ENCODE measurements at regions not wholly inside any gene's neighbourhood (a gene's known extent, or its start where the extent isn't known, plus 50 kb on each side); places are given as distances from the start of the nearest gene placed in this dataset.

DNA sequence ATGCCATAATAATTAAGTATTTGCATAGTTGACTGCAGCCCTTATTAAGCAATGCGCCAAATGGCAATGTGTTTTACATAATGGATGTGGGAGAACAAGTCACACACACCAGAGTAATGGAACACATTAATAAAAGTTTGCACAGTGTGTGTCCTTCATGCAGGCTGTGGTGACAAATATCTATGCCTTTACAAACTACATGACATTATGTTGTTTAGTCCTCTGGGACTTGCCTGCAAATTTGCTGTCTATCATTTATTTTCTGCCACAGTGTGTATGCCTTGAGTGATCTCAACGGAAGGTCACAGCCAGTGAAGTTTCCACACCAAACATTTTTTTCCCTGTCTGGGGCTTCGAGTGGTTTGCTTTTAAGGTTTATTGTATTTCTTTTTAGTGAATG is 175.2 kb upstream of the TMEFF2 start:
- no peaks in the 10 kb centered on the region for H3K4me1 Mint-ChIP-seq (ENCODE audit: low read depth)
- no peaks in the 10 kb centered on the region for H3K9me3 Mint-ChIP-seq (ENCODE audit: low read depth)
- H3K4me3 Mint-ChIP-seq = no peak overlapping the region

DNA sequence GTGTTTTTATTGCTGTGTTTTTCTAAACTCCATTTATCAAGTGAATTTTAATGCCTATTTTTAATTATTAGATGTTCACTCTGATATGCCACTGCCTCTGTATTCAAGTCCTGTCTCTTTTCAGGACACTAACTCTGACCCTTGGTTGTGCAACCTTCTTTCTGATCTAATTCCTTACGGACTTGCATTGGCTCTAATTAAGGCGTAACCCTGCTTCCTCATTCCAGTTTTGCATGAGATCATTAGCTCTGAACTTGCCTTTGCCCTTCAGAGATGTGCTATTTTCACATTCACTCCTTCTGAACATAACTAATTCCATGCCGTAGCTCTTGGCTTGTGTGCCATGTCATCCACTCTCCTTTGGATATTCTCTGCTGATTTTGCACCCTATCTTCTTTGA is 162.5 kb upstream of the TMEFF2 start:
- H3K27me3 Mint-ChIP-seq = no peaks in the 10 kb centered on the region
- H3K9me3 Mint-ChIP-seq (ENCODE audit: low read depth) = peaks cover 7% of the 10 kb centered on the region
- no peaks in the 10 kb centered on the region for H3K4me1 Mint-ChIP-seq (ENCODE audit: low read depth)
- H3K27ac Mint-ChIP-seq = no peak overlapping the region
- H3K4me3 Mint-ChIP-seq = no peak overlapping the region
- no peaks in the 10 kb centered on the region for H3K36me3 Mint-ChIP-seq

More for the DNA sequence above, 175.2 kb upstream of the TMEFF2 start:
- Mint-ChIP-seq H3K27ac (no peak overlapping the region), H3K36me3 (no peaks in the 10 kb centered on the region), H3K27me3 (no peaks in the 10 kb centered on the region)

DNA sequence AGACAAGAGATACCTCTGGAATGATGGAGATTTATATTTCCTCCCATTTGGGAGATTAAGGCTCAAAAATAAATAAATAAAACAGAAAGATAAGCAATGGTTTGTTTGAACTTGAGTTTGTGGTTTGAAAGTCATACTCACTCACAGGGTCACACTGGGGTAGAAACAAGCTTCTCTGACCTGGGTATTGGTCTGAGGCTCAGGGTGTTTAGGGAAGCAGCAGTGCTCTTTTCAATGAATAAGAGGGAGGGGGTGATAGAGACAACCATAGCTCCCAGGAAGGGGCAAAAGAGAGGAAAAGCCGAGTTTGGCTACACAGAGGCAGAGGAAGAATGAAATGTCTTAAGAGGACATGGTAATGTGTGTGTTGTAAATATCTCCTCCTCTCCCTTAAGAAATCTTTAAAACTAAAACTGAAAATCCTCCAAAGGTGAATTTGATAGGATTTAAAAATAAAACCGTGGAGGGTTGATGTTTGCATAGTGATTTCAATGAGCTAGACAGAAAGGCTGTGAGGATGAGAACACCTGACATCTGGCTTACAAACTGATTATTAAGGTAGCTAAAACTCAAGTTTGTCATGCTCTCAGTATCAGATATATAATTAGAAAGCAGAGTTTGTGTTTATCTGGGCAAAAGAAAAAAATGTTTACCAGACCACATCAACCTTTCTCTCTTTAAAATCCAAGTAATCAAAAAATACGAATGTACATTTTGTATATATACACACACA is 159.9 kb upstream of the TMEFF2 start:
- no peaks in the 10 kb centered on the region for H3K27me3 Mint-ChIP-seq
- no peak overlapping the region for H3K27ac Mint-ChIP-seq
- H3K4me3 Mint-ChIP-seq = no peak overlapping the region
- no peaks in the 10 kb centered on the region for H3K36me3 Mint-ChIP-seq
- H3K9me3 Mint-ChIP-seq (ENCODE audit: low read depth) = peaks cover 4% of the 10 kb centered on the region
- H3K4me1 Mint-ChIP-seq (ENCODE audit: low read depth) = no peaks in the 10 kb centered on the region

DNA sequence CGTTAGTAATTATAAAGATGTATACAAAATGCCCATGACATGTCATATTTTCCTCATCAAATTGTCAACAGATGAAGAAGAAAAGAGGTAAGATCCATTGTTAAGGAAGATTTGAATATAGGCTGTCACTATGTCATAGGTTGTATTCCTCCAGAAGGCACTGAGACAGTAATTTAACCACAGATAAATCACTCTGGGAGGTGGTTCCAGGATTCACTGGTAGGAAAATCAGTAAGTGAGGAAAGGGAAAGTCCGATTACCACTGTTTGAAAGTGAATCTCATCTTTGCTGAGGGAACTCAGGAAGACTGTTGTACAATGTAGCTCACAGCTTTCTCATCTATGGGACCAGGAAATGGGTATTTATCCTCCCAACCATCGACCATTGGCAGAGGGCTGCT is 152.8 kb upstream of the TMEFF2 start:
- H3K4me1 Mint-ChIP-seq (ENCODE audit: low read depth) = no peaks in the 10 kb centered on the region
- H3K27ac Mint-ChIP-seq = no peak overlapping the region
- no peak overlapping the region for H3K4me3 Mint-ChIP-seq
- H3K27me3 Mint-ChIP-seq = no peaks in the 10 kb centered on the region
- H3K36me3 Mint-ChIP-seq = no peaks in the 10 kb centered on the region
- H3K9me3 Mint-ChIP-seq (ENCODE audit: low read depth) = no peaks in the 10 kb centered on the region

DNA sequence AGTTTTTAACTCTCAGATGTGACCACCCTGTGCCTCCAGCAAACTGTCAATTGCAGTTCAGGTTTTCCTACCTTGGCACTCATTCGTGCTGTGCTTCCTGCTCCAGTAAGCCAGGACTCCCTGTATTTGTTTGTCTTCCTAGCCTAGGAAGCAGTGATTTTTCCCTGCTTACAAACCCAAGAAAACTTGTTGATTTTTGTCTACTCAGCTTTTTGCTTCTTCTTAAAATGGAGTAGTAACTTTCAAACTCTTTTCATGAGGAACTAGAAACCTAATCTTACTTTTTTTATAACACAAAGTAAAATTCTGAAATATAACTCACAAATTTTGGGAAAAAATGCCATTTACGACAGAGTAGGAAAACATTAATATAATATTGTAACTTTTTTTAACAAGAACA is 150.6 kb upstream of the TMEFF2 start:
- Mint-ChIP-seq H3K36me3 (no peaks in the 10 kb centered on the region), H3K9me3 (ENCODE audit: low read depth) (no peaks in the 10 kb centered on the region), H3K27me3 (no peaks in the 10 kb centered on the region), H3K4me3 (no peak overlapping the region), H3K4me1 (ENCODE audit: low read depth) (no peaks in the 10 kb centered on the region), H3K27ac (no peak overlapping the region)

DNA sequence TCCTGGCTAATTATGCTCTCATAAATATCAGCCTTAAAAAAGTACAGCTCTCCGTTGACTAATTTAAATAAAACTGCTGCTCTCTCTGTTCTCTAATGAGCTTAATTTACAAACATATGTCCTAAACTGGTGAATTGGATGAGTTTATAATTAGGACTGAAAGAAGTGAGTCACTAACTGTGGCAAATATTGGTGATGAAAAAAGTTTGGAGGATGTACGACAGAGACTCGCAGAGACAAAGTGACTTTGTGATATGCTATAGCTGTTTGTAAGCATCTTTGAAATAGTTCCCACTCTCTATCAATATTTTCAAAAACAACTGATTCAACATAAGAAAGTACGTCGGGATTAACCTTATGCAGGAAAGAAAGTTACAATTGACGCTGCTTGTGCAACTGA is 138.9 kb upstream of the TMEFF2 start:
- Mint-ChIP-seq H3K27me3 (no peaks in the 10 kb centered on the region), H3K27ac (no peak overlapping the region), H3K9me3 (ENCODE audit: low read depth) (no peaks in the 10 kb centered on the region), H3K4me3 (no peak overlapping the region), H3K4me1 (ENCODE audit: low read depth) (no peaks in the 10 kb centered on the region), H3K36me3 (no peaks in the 10 kb centered on the region)

DNA sequence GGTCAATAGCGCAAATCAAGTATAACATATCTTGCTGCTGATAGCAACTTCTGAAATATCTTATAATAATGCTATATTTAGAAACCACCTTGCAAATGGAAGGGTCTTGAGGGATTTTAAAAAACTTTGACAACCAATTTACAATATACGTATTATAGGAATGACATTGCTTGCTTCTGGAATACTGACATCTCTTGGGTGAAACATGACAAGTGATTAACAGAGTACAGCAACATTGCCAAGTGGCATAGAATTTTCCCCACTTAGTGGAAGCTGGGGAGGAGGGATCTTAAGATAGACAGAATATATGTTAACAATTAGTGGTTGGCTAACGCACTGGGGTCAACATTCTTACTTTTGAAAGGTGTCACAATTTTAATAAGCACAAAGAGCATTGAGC is 133.6 kb upstream of the TMEFF2 start:
- no peaks in the 10 kb centered on the region for H3K27me3 Mint-ChIP-seq
- H3K27ac Mint-ChIP-seq = no peak overlapping the region
- no peak overlapping the region for H3K4me3 Mint-ChIP-seq
- H3K4me1 Mint-ChIP-seq (ENCODE audit: low read depth) = no peaks in the 10 kb centered on the region
- peaks cover 4% of the 10 kb centered on the region for H3K9me3 Mint-ChIP-seq (ENCODE audit: low read depth)
- no peaks in the 10 kb centered on the region for H3K36me3 Mint-ChIP-seq

DNA sequence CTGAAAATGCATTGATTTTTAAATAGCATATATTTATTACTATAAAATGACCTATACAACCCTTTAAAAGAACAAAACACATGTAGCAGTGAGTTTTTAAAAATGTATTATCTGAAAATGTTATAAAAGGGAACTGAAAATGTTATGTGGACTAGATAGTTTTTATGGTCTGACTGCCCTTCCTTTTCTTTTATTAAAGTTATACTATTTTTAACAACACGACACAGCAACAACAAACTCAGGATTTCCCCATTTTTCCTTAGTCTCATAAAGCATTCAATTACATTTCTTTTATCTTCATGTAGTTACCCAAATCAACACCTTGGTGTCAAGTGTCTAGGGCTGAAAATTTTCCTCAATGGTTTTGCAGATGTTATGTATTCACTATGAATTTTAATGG is 132.8 kb upstream of the TMEFF2 start:
- Mint-ChIP-seq H3K4me3 (no peak overlapping the region), H3K9me3 (ENCODE audit: low read depth) (peaks cover 4% of the 10 kb centered on the region), H3K27ac (no peak overlapping the region), H3K36me3 (no peaks in the 10 kb centered on the region), H3K27me3 (no peaks in the 10 kb centered on the region), H3K4me1 (ENCODE audit: low read depth) (no peaks in the 10 kb centered on the region)

DNA sequence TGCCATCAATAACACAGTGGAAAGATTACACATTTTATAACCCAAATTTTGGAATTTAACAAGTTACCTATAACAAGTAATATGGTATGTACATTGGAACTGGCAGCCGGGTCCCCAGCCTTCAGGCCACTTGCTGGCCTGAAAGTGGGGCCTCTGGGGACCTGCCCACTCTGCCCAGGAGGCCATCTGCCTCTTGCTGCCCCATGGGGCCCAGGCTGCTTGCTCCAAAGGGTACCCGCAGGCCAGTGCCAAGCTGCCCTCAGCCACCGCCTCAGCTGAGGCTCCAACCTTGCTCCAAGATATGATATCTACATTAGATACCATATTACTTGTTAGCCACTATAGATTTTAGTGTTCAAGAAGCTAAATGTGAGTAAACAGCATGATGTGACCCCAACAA is 120.8 kb upstream of the TMEFF2 start:
- no peaks in the 10 kb centered on the region for H3K4me1 Mint-ChIP-seq (ENCODE audit: low read depth)
- no peaks in the 10 kb centered on the region for H3K27me3 Mint-ChIP-seq
- no peaks in the 10 kb centered on the region for H3K36me3 Mint-ChIP-seq
- no peak overlapping the region for H3K27ac Mint-ChIP-seq
- H3K9me3 Mint-ChIP-seq (ENCODE audit: low read depth) = no peaks in the 10 kb centered on the region
- no peak overlapping the region for H3K4me3 Mint-ChIP-seq

DNA sequence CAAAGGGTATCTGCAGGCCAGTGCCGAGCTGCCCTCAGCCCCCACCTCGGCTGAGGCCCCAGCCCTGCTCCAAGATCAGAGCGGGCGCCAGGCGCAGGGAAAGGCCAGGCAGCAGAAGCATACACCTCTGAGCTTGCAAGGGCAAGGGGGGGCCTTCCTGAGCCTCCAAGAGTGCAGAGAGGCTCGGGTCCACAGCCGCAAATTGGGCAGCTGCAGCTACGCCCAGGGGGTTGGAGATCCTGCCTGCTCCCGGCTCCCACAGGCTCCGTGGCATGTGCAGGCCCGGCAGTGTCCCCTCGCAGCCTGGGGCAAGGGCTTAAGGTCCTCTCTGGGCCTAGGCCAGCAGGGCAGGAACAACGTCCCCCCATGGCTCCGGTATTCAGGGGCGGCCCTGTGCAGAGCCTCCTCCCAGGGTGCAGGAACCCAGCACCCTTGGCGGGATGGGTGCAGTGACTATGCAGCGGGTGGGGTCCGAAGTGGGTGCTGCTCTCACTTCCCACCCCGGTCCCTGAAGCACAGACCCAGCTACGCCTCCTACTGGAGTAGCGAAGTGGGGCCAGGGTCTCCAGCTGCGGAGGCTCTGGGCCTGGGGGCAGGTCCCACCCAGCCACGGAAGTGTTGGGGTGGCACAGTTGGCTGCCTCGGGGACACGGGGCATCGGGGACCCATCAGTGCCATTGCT is 120.2 kb upstream of the TMEFF2 start:
- Mint-ChIP-seq H3K27ac (no peak overlapping the region), H3K4me1 (ENCODE audit: low read depth) (no peaks in the 10 kb centered on the region), H3K36me3 (no peaks in the 10 kb centered on the region), H3K4me3 (no peak overlapping the region), H3K27me3 (no peaks in the 10 kb centered on the region), H3K9me3 (ENCODE audit: low read depth) (no peaks in the 10 kb centered on the region)

DNA sequence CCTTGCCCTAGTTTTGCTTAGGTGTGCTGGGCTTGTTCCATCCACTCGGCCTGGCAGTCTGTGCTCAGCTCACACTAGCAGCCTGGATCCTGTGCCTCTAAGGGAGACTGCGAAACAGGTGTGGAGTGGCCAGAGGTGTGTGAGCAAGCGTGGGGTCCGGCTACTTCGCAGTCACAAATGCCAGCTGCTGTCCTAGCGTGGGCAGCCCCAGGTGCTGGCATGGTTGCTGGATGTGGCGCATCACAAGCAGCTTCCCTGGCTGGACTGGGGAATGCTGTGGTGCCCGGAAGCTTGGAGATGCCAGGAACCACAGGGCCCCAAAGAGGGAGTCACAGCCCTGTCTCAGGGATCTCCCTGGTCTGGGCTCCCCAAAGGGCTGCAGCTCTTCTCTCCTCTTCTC is 119.0 kb upstream of the TMEFF2 start:
- Mint-ChIP-seq H3K4me1 (ENCODE audit: low read depth) (no peaks in the 10 kb centered on the region), H3K36me3 (no peaks in the 10 kb centered on the region), H3K4me3 (no peak overlapping the region), H3K27me3 (no peaks in the 10 kb centered on the region), H3K27ac (no peak overlapping the region), H3K9me3 (ENCODE audit: low read depth) (no peaks in the 10 kb centered on the region)

DNA sequence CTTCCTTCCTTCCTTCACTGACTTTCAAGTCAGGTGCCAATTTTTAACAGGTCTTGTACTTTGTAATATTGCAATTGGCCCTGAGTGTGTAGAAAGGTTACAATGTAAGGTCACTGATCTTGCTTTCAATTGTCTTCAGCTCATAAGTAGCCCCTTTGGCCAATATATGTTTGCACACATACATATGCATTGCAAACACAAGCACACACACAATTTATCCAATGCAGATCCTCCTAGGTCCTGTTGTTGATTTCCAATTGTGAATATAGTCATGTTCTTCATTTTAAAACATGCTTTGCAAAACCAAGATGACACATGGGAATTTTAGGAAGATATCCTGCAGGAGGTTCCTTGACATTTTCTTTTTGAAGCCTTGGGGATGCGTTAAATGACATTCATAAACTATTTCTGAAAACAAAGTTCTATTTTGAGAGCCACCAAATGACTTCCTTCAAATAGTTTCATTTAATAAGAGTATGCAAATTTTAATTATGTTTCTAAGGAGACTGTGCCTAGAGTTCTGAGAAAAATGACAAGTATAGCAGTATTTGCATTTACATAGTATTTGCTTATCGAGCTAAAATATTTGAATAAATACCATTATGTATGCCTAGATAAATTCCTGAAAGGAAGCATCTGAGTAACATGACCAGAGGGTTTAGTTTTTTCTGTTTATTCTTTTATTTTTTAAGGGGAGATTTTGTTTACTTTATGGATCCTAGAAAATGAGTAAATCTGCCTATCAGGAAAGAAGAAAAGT is 117.1 kb upstream of the TMEFF2 start:
- Mint-ChIP-seq H3K9me3 (ENCODE audit: low read depth) (no peaks in the 10 kb centered on the region), H3K36me3 (no peaks in the 10 kb centered on the region), H3K4me3 (no peak overlapping the region), H3K27ac (no peak overlapping the region), H3K27me3 (no peaks in the 10 kb centered on the region), H3K4me1 (ENCODE audit: low read depth) (no peaks in the 10 kb centered on the region)

DNA sequence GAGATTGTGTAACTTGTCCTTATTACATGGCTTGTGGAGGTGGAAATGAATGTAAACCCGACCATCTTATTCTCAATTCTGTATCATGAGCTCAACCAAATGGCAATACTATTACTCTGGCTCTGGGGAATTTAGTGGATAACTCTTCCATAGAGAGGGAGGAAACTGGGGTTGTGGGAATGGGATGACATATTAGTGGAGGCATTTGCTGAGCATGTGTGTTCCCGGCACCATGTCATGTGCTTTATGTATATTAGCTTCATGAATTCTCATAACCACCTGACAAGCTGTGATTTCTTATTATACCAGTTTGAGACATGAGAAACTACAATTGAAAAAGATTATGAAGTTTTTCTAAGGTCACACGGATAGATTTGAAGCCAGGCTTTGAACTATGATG is 112.8 kb upstream of the TMEFF2 start:
- Mint-ChIP-seq H3K9me3 (ENCODE audit: low read depth) (no peaks in the 10 kb centered on the region), H3K4me1 (ENCODE audit: low read depth) (no peaks in the 10 kb centered on the region), H3K27ac (no peak overlapping the region), H3K27me3 (no peaks in the 10 kb centered on the region), H3K36me3 (no peaks in the 10 kb centered on the region), H3K4me3 (no peak overlapping the region)

DNA sequence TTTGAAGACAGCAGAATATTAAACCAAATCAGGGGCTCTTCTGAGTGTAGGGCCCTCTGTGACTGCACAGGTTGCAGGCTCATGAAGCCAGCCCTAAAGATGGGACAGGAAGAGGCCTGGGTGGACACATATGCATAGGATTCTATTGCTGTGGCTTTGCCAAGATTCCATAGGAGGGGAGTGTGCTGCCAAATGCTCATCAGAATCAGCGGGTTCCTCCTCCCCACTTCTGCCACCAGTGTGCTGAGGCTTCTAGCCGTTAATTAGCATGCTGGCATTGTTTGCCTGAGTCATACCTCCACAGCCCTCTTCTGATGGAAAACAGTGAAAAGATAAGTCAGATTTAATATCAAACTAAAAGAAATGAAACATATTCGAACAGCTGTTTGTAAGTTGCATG is 103.9 kb upstream of the TMEFF2 start:
- Mint-ChIP-seq H3K36me3 (no peaks in the 10 kb centered on the region), H3K9me3 (ENCODE audit: low read depth) (no peaks in the 10 kb centered on the region), H3K4me1 (ENCODE audit: low read depth) (no peaks in the 10 kb centered on the region), H3K27ac (no peak overlapping the region), H3K27me3 (no peaks in the 10 kb centered on the region), H3K4me3 (no peak overlapping the region)

DNA sequence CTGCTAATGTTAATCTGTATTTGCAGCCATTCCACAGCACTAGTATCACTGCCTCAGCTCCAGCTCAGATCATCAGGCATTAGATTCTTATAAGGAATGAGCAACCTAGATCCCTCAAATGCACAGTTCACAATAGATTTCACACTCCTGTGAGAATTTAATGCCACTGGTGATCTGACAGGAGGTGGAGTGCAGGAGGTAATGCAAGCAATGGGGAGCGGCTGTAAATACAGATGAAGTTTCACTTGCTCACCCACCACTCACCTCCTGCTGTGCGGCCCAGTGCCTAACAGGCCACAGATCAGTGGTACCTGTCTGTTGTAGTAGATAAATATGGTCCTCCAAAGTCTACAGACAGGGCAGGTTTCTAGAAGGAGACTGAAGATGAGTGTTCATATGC is 97.7 kb upstream of the TMEFF2 start:
- no peak overlapping the region for H3K4me3 Mint-ChIP-seq
- H3K4me1 Mint-ChIP-seq (ENCODE audit: low read depth) = no peaks in the 10 kb centered on the region
- H3K9me3 Mint-ChIP-seq (ENCODE audit: low read depth) = no peaks in the 10 kb centered on the region
- H3K27me3 Mint-ChIP-seq = no peaks in the 10 kb centered on the region
- no peaks in the 10 kb centered on the region for H3K36me3 Mint-ChIP-seq
- H3K27ac Mint-ChIP-seq = no peak overlapping the region

Data from activated naive CD8-positive, alpha-beta T cell (primary cell).